Prostate gland (tissue), 2 donors: ENCODE measurements at regions not wholly inside any gene's neighbourhood (a gene's known extent, or its start where the extent isn't known, plus 50 kb on each side); places are given as distances from the start of the nearest gene placed in this dataset.

Source experiments
- POLR2A ChIP-seq: fragments of 450-650 bp; IDR thresholded peaks from one replicate; pipeline ENCODE4 v1.6.1; 2016; ENCODE audit warnings: antibody characterized with exemption, mild to moderate bottlenecking
- POLR2AphosphoS5 ChIP-seq: sonication (generic); formaldehyde crosslinking; IDR thresholded peaks from one replicate; pipeline ENCODE4 v1.6.1; 2017; ENCODE audit warnings: antibody characterized with exemption
- TF ChIP-seq, protein P1 (sequence below), 4 experiments: fragments of 200-600 bp in 2 of 4; fragments of 450-650 bp in 2 of 4; sonication (generic) in 2 of 4; IDR thresholded peaks; 1 replicate in 3 of 4; 2 replicates in 1 of 4; pipeline ENCODE4 v1.5.1; 2016 to 2019; ENCODE audit warnings: antibody characterized with exemption in 4 of 4, mild to moderate bottlenecking in 2 of 4, moderate library complexity in 2 of 4

DNA sequence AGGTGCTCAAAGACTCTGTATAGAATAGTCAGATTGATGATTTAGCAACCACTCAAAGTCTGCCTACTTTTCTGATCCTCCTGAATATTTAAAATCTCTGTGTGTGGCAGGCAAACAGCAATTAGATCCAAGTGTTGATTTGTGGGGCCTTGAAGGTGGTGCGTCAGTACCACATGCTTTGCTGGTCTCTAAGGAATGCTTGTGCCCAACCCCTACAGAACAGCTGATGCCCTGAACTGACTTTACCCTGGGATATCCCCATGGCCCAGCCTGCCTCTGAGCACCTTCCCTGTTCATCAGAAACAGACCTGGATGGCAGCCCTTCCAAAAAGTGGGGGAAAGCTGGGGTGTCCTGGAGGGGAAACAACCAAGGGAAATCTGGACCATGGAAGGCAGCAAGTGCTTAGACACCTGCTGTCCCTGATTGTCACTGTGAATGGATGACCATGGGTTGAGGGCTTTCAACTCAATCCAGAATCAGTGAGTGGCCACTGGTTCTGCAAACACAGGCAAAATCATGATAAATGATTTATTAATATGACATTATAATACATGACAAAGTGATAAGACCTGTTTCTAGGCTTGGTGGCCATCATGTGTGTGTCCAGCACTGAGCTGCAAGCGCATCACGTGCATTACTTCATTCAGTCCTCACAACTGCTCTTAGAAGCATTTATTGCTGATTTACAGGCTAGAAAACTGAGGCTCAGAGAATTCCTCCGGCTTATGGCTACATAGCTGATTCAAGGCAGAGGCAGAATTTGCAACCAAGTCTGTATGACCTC lies 76.1 kb upstream of the TPM1 start:
- TF ChIP-seq, protein P1, sequence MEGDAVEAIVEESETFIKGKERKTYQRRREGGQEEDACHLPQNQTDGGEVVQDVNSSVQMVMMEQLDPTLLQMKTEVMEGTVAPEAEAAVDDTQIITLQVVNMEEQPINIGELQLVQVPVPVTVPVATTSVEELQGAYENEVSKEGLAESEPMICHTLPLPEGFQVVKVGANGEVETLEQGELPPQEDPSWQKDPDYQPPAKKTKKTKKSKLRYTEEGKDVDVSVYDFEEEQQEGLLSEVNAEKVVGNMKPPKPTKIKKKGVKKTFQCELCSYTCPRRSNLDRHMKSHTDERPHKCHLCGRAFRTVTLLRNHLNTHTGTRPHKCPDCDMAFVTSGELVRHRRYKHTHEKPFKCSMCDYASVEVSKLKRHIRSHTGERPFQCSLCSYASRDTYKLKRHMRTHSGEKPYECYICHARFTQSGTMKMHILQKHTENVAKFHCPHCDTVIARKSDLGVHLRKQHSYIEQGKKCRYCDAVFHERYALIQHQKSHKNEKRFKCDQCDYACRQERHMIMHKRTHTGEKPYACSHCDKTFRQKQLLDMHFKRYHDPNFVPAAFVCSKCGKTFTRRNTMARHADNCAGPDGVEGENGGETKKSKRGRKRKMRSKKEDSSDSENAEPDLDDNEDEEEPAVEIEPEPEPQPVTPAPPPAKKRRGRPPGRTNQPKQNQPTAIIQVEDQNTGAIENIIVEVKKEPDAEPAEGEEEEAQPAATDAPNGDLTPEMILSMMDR (IDR thresholded peaks at IDR 0.05): no peak
- TF ChIP-seq POLR2A: no peak
- TF ChIP-seq POLR2AphosphoS5: no peak
